ENCODE measurements at regions not wholly inside any gene's neighbourhood (a gene's known extent, or its start where the extent isn't known, plus 50 kb on each side); places are given as distances from the start of the nearest gene placed in this dataset.
"Not testable (repeated sequence)": the region's sequence is repeated elsewhere in the genome, so short reads cannot be mapped to it uniquely, and the experiment has no call there.

DNA sequence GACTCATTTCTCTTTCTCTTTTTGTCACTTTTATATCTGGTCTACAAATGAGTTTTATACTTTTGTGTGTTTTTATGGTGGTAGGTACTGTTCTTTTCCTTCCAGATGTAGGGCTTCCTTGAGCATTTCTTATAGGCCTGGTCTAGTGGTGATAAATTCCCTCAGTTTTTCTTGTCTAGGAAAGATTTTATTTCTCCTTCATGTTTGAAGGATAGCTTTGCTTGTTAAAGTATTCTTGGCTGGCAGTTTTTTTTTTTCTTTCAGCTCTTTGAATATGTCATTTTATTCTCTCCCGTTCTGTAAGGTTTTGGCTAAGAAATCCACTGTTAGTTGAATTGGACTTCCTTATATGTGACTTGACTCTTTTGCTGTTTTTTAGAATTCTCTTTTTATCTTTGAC is 292.7 kb downstream of the RPS24 start:
- DNase-seq: peak in 1 of 5 experiments; percentile 32

DNA sequence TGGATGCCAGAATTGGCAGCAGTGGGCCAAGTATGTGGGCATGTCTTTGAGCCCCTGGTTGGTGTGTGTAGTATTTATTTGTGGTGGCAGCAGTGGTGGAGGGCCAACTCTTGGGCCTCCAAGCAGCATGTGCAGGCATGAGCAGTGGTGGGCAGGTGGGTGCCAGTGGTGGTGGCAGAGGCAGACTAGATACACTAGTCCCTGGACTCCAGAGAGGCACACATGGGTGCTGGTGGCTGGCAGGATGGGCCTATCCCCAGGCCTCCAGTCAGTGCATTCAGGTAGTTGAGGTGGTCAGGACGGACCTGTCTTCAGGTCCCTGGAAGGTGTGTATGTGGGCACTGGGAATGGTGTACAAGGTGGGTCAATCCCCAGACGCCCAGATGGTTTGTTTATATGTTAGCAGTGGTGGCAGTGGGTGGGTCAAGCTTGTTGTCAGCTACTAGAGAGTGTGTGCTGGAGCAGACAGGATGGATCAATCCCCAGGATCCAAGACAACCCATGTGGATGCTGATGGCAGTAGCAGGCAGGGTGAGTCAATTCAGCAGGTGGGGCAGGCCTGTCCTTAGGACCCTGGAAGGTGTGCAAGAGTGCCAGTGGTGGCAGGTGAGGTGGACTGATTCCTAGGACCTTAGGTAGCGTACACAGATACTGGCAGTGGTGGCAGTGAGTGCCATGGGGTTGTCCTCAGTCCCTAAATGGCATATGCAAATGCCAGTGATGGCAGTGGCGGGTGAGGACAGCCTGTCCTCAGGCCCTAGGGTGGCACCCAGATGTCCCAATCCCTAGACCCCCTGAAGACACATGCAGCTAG is 294.3 kb downstream of the RPS24 start:
- no peak for DNase-seq

DNA sequence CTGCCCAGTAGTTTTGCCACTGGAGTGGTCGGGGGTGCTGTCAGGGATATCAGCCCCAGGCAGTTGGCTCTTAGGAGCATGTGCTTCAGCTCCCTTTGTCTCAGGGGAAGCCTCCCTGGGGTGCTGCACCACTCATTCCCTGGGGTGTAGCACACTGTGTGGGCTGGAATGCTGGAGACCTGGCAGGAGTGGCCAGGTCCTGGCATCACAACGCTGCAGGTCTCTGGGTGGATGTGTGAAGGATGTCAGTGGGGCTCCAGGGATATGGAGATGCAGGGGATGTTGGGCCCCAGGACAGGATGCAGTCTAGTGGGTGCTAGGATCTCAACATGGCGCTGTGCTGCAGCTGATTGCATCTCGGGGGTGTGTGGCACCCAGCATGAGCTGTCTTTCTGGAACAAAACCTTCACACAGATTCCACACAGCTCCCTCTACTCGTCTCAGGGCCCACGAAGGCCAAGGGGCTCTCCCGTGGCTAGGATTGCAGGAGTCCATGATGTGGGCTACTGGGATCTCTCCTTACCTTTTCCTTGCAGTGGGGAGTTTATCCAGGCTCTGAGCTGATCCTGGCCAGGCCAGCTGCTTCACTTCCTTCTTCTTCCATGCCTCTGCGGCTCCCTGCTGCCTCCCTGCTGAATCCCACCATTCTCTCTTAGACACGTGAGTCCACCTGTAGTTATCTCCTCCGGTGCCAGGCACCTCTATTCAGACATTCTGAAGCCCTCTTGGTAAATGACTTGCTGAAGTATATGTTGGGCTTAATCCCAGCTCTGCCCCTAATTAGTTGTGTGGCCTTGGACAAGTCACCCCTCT is 295.1 kb downstream of the RPS24 start:
- DNase-seq: no peak

DNA sequence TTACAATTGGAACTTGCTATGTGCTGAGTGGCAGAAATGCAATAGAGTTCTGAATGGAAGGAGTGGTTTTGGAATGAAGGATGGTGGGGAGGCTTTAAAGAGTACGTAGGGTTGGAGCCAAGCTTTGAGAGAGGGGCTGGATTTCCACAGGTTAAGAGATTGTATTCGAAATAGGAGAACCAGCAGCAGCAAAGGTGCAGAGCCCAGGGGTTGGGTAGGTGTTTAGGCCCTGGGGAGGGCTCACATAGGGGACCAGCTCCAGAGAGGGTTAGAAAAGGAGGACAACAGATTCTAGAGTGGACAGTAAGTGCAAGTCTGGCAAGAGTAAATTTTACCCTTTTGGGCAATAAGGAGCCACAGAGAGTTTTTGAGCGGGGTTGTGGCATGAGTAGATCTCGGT is 297.2 kb downstream of the RPS24 start:
- DNase-seq: no peak

DNA sequence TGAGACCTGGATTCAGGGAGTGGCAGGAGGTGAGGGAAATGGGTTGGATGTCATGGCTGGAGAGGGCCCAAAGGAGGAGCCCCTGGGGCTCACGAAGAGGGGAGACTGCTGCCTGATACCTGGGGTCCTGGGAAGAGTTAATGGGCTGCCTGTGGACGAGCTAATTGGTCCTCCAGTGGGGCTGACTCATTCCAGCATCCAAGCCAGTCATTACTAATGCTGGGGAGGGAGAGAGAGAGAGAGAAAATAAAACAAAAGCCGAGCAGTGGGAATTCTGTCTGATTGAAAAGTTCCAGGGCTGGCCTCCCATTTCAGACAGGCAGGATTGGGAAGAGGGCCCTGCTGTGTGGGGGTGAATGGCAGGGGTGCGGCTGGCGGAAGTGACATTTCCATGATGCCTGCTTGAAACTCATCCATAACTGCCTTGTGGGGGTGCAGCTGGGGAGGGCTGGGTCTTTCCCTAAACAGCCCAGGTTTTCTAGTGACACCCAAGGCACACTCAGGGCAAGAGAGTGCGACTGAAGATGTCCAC is 297.8 kb downstream of the RPS24 start:
- no peak for DNase-seq

DNA sequence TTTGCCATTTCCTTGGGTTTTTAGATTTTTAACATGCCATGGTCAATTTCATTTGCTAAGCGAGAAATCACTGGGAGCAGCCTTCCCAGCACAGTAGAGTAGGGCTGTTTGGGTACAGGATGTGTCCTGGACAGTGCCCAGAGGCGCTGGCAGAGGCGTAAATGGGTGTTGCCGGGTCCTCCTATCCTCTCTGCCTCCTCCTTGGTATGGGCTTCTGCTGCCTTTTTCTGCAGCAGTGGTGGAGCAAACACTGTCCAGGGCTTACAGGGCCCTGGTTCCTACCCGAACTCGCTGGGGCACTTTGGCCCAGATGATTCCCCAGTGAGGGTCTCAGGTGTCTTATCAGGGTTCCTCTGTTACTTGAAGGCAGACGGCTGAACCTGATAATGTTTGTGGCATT is 298.3 kb downstream of the RPS24 start:
- no peak for DNase-seq

DNA sequence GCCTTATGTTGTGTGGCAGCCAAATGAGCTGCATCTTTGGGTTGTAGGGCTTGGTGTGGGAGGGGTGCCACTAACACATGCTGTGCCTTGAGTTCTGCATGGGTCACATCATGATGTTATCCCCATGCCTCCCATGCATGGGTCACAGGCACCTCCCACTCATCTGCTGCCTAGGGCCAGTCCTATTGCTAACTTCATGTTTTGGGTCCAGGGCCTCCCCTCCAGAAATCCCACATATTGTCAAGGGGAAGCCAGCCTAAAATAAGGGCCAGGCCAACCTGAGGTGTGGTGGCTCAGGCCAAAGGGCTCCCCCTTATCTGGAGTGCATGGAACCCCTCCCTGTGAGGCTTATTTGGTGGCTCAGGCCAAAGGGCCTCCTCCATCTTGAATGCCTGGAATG is 299.0 kb downstream of the RPS24 start:
- DNase-seq: no peak

DNA sequence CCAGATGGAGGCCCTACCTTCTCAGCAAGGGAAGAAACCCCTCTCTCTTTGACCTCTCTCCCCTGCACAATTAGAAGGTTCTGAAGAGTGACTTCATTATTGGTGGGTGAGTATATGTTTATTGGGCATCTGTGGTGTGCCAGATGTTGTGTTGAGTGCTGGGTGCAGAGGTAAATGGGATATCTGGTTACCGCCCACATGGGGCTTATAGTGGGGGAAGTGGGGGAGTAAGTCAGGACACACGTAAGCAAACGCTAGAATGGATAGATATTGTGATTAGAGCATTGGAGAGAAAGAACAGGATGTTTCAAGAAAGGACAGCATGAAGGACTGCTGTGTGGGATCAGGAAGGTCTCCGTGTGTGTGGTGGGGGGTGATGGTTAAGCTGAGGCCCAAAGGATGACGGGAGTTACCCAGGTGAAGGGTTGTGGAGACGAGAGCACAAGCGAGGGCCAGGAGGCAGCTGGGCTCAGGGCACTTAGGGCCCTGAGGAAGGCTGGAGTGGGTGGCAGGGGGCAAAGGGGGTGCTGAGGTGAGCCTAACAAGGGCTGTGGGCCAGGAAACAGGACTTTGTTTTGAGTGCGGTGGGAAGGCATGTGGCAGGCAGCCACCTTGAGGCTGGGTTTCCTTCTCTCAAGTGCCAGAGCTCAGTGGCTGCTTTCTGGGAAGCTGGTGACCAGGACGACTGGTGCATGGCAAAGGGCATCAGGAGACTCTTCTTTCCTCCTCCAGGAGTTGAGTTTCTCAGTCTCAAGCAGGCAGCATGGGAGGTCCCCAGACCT is 299.9 kb downstream of the RPS24 start:
- no peak for DNase-seq

DNA sequence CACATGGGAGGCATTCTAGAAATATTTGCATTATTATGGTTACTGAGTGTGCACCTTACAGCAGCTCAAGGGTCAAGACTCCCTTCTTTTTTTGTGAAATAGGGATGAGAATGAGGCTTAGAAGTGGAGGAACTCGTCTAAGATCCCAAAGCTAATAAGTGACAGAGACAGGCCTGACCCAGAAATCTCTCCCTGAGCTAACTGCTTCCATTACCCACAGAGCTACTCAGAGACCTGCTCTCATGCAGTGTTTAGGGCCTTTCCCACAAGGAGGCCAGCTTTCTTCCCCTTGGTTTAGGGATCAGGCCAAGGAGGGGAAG is 301.7 kb downstream of the RPS24 start:
- no peak for DNase-seq

DNA sequence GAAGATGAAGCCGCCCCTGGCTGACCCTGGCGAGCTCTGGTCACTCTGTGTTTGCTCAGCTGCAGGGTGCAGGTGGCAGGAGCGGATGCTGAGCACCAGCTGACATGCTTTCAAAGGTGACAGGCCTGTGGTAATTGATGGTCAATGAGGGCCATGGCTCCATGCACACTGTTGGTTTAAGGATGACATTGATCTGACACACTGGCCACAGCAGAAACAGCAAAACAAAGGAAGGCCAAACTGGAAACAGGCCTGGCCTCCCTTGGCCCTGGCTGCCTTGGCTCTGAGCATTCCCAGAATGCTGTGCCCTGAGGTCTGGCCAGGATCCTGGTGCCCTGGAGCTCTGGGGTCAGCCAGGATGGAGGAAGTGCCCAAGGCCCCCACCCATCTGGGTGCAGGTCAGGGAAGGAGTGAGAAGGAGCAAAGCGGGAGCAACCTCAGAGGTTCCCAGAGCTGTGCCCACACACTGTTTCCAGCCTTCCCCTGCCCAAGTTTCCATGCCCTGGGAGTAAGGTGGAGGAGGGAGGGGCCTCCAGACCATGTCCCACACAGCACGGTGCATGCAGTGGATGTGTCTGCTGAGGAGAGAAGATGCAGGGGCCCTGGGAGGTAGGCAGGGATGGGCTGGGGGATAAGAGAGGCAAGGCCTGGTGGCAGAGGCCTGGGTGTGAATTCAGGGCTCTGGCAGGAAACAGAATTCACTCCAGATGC is 302.2 kb downstream of the RPS24 start:
- no peak for DNase-seq

DNA sequence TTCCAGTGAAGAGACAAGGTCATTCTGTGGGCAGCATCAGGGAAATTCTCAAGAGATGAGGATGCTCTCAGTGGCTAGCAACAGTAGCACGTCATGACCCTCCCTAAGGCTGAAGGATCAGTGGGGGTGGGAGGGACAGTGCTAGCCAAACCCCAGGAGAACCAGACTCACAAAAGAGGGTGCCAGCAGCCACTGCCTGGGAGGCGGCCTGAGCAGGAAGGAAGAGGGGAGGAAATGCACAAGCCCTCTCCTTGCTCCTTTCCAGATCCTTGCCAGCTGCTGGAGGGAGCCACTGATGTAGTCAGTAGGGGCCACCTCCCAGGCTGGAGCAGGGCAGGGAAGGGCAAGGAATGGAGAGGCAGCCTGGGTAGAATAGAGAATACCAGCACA is 302.7 kb downstream of the RPS24 start:
- no peak for DNase-seq

DNA sequence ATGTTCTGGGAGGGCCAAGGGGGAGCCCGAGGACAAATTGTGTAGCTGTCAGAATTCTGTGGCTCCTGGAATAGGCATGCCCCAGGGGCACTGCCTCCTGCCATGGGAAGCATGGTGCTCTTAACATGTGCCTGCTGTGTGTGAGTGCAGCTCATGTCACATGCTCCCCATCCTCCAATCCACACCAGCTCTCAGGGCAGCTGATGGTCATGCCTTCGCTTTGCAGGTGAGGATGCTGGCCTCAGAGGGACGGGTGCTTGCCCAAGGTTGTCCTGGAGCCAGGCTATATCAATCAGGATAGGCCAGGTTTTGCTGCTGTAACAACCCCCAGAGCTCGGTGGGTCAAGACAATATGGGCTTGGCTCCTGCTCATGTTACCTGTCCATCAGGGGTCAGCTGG is 303.4 kb downstream of the RPS24 start:
- DNase-seq: no peak

DNA sequence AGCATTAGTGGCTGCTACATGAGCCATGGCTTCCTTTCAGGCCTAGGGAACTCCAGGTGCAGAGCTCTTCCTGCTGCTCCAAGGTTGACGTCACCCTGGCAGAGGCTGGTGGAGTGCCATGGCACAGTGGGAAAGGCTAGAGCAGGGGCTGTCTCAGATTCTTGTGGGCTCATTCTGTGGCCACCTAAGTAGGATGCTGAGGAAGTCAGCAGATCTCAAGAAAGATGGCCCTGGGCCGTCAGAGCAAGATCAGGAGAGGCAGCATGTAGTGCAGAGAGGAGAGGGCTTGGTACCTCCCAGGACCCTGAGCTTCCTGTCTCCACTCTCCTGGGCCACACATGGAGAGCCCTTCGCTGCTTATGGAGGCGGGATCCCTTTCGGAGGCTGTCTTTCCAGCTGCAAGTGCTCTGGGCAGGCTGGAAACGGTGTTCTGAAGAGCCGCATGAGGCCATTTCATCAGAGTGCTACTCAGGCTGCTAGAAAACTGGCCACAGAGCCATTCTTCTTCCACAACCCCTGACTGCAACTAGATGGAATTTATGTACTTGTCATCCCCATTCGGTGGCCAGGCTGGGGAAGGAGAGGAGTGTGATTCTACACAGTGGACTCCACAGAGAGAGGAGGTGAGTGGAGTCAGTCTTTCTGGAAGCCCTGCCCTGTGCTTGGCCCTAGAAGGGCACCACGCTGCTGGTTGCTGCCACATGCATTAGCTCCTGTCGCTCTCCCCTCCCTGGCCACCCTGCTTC is 304.2 kb downstream of the RPS24 start:
- DNase-seq: no peak

DNA sequence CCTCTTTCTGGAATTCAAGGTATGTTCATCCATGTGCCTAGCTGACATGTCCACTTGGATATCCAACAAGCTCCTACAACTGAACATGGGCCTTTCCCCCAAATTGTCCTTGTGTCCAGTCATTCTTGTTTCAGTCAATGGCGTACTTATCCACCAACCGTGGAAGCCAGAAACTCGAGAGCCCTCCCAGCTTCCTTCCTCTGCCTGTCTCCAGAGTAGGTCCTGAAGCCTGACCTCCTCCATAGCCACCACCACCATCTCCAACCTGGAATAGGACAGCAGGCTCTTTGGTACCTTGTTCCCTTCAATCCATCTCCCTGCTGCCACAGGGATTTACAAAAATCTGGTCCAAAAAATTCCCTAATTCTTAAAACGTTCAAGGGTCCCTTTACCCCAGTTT is 305.1 kb downstream of the RPS24 start:
- no peak for DNase-seq

DNA sequence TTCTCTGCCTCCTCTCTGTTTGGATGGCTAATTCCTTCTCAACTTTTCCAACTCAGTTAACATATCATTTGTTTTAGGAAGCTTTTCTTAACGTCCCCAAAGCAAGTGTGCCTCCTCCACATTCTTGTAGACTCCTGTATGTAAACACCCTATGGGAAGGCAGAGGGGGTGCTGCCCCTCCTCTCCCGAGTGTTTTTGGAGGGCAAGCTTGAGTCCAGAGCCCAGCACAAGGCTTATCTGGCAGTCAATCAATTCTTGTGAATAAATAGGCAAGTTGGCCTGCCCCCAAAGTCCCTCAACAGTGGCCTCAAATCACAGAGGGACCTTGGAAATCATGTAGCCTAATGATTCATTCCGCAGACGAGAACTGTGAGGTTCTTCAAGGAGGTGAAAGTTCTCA is 305.6 kb downstream of the RPS24 start:
- DNase-seq: no peak

DNA sequence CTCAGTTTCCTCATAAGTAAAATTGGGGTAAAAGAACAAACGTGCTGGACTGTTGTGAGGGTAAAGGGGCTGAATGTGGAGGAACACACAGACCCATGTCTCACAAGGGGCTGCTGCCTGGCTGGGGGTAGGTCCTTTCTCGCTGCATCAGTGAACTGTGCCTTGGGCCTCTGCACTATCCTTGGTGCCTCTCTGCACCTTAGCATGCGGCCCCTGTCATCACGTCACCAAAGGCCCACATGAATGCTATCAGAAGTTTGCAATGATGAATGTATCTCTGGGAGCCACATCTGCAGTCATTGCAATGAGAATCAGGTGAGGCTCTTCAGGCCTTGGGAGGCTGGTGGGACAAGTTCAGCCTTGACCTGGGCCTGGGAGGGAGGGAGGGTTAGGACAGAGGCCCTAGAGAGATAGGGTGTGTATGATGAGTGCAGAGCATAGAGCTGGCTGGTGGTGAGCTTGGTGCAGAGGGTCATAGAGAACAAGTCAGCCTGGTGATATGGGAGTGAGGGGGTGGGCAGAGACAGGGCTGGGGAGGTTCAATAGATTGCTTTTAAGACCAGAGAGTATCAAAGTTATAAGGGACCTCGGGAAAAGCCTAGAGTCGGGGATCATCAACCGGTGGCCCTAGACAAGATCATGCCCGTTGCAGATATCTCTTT is 308.4 kb downstream of the RPS24 start:
- DNase-seq: no peak

DNA sequence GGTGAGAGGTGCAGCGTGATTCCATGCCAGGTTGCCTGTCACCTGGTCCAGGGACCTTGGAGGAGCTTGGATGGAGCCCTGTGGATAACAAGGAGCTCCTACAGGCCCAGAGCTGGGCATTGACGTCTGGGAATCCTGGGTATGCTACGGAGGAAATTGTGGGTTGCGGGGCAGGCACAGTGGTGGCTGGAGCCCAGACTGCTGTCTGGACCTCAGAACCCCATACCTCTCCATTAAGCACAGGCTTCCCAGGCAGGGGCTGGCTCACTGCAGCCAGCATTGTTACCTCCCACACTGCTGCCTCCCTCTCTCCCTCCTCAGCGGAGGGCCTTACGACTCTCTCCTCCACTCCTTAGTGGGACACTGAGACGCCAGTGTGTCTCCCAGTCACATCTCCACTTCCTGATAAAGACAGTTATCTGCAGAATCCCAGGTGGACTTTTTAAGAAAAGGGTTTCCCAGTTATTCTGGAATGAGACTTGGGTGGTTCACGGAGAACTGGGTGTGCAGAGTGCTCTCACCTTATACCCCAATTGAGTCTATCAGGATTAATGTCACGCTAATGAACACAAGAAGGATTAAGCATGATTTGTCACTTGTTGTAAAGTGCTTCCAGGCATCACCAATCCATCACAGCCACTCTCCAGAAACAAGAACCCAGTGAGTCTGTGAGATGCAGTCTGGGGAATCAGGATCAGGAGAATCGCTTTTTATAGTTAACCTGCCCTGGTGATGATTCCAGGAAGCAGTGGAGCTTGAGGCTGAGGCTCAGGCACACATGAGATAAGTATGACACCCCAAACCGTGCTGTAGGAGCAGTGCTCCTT is 309.4 kb downstream of the RPS24 start:
- DNase-seq: no peak

DNA sequence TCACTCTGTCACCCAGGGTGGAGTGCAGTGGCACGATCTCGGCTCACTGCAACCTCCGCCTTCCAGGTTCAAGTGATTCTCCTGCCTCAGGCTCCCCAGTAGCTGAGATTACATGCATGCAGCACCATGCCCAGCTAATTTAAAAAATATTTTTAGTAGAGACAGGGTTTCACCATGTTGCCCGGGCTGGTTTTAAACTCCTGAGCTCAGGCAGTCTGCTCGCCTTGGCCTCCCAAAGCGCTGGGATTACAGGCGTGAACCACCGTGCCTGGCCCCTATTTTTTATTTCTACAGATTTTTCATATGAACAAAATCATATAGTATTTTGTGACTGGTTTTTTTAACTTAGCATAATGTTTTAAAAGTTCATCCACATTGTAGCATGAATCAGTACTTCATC is 310.6 kb downstream of the RPS24 start:
- DNase-seq: not testable (repeated sequence)

DNA sequence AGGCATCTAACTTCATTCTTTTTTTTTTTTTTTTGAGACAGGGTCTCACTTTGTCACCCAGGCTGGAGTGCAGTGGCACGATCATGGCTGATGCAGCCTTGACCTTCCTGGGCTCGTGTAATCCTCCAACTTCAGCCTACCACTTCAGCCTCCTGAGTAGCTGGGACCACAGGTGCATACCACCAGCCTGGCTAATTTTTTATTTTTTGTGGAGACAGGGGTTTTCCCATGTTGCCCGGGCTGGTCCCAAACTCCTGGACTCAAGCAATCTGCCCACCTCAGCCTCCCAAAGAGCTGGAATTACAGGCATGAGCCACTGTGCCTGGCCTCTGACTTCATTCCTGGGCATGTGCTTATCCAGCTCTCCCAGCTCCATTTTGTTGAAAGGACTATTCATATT is 311.9 kb downstream of the RPS24 start:
- not testable (repeated sequence) for DNase-seq

DNA sequence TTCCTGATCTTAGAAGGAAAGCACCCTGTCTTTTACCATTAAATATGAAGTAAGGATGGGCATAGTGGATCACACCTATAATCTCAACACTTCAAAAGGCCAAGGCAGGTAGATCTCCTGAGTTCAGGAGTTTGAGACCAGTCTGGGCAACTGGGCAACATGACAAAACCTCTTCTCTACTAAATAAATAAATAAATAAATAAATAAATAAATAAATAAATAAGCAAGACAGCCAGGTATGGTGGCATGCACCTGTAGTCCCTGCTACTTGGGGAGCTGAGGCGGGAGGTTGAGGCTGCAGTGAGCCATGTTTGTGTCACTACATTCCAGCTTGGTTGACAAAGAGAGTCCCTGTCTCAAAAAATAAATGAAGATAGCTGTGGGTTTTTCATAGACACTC is 313.1 kb downstream of the RPS24 start:
- no peak for DNase-seq
